ENCODE measurements at regions not wholly inside any gene's neighbourhood (a gene's known extent, or its start where the extent isn't known, plus 50 kb on each side); places are given as distances from the start of the nearest gene placed in this dataset.

DNA sequence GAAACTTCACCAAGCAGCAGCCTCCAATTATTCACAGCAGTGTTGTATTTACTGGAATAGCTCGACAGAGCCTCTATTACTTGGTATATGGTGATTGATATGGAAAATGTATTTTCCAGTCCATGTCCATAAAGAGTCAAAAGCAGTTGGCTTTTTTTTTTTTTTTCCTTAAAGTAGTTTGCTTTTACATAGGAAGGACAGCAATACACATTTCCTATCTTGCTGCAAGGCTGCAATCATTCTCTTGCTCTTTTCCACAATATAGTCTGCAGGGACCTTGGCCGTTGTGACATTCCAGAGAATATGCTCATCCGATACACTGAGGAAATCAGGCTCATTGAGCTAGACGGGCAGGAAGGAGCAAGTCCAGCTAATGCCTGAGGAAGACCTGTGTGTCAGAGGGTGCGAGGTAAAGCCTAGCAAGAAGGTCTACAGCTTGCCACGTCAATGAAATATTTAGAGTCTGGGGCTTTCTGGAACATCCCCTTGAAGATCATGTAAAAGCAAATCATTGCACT lies 131.1 kb downstream of the ENGASE start:
- peaks cover 0 to 74% of the 10 kb centered on the region in 2 donors for H3K27me3 ChIP-seq
- TF ChIP-seq, protein P1, sequence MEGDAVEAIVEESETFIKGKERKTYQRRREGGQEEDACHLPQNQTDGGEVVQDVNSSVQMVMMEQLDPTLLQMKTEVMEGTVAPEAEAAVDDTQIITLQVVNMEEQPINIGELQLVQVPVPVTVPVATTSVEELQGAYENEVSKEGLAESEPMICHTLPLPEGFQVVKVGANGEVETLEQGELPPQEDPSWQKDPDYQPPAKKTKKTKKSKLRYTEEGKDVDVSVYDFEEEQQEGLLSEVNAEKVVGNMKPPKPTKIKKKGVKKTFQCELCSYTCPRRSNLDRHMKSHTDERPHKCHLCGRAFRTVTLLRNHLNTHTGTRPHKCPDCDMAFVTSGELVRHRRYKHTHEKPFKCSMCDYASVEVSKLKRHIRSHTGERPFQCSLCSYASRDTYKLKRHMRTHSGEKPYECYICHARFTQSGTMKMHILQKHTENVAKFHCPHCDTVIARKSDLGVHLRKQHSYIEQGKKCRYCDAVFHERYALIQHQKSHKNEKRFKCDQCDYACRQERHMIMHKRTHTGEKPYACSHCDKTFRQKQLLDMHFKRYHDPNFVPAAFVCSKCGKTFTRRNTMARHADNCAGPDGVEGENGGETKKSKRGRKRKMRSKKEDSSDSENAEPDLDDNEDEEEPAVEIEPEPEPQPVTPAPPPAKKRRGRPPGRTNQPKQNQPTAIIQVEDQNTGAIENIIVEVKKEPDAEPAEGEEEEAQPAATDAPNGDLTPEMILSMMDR (IDR thresholded peaks at IDR 0.05), result no peak
- H3K4me1 ChIP-seq, result no peaks in the 10 kb centered on the region
- no peak overlapping the region for H3K27ac ChIP-seq
- no peak overlapping the region for H3K4me3 ChIP-seq
- no peaks in the 10 kb centered on the region for H3K9me3 ChIP-seq
- H3K36me3 ChIP-seq, result no peaks in the 10 kb centered on the region
- no peak for DNase-seq
- intact Hi-C loops (cut with DNase I; ENCODE audit: low total_unique reads), result no loop called here

GRCh38 chr17:79204261-79204660 lies 129.6 kb downstream of the ENGASE start:
- no peak overlapping the region for H3K4me3 ChIP-seq
- no peaks in the 10 kb centered on the region for H3K9me3 ChIP-seq
- no peaks in the 10 kb centered on the region for H3K4me1 ChIP-seq
- no peak for DNase-seq
- intact Hi-C loops (cut with DNase I; ENCODE audit: low total_unique reads), result no loop called here
- H3K27ac ChIP-seq, result no peak overlapping the region
- H3K27me3 ChIP-seq, result peaks cover 0 to 76% of the 10 kb centered on the region in 2 donors
- no peaks in the 10 kb centered on the region for H3K36me3 ChIP-seq
- TF ChIP-seq, protein P1 (IDR thresholded peaks at IDR 0.05), result no peak

GRCh38 chr17:79203657-79204056 lies 129.0 kb downstream of the ENGASE start:
- DNase-seq, result no peak
- Histone ChIP-seq H3K36me3 (no peaks in the 10 kb centered on the region), H3K4me3 (no peak overlapping the region), H3K9me3 (no peaks in the 10 kb centered on the region), H3K27ac (no peak overlapping the region), H3K4me1 (no peaks in the 10 kb centered on the region), H3K27me3 (peaks cover 0 to 78% of the 10 kb centered on the region in 2 donors)
- TF ChIP-seq, protein P1 (IDR thresholded peaks at IDR 0.05), result no peak
- intact Hi-C loops (cut with DNase I; ENCODE audit: low total_unique reads), result no loop called here

DNA sequence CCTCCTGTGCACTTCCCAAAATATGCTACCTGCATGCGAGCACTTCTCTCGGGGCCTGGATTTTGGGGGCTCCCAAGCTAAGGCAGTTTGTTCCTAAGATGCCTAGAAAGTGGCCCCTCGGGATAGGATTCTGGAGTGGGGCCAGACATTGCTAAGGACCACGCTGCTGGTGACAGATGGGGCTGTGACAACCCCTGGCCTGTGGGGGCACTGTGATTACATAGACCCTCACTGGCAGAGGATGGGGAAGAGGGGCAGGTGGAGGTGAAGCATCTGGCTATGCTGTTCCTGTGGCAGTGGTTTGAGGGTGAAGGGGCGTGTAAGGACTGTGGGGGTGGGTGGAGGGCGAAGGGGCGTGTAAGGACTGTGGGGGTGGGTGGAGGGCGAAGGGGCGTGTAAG lies 128.4 kb downstream of the ENGASE start:
- H3K4me3 ChIP-seq, result no peak overlapping the region
- no peak overlapping the region for H3K27ac ChIP-seq
- no peaks in the 10 kb centered on the region for H3K9me3 ChIP-seq
- peaks cover 0 to 78% of the 10 kb centered on the region in 2 donors for H3K27me3 ChIP-seq
- H3K36me3 ChIP-seq, result no peaks in the 10 kb centered on the region
- no peak for DNase-seq
- TF ChIP-seq, protein P1 (IDR thresholded peaks at IDR 0.05), result no peak
- intact Hi-C loops (cut with DNase I; ENCODE audit: low total_unique reads), result no loop called here
- no peaks in the 10 kb centered on the region for H3K4me1 ChIP-seq

DNA sequence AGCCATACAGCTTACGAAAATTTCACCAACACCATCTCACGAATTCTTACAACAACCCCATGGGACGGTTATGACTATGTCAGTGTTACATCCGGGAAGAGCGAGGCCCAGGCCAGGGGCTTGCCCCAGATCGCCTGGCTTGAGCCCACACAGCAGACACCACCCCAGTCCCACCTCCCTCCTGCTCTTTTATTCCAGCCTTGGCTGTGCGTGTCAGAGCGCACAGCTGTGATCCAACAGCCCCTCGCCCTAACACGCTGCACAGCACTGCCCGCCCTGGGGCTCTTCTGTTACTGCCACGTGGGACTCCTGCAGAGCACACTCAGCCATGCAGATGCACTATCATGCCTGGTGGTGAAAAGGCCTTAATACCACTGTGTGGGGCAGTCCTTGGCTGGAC lies 127.9 kb downstream of the ENGASE start:
- Histone ChIP-seq H3K4me1 (no peaks in the 10 kb centered on the region), H3K27me3 (peaks cover 0 to 79% of the 10 kb centered on the region in 2 donors), H3K36me3 (no peaks in the 10 kb centered on the region), H3K27ac (no peak overlapping the region), H3K4me3 (no peak overlapping the region), H3K9me3 (no peaks in the 10 kb centered on the region)
- TF ChIP-seq, protein P1 (IDR thresholded peaks at IDR 0.05), result no peak
- no peak for DNase-seq
- intact Hi-C loops (cut with DNase I; ENCODE audit: low total_unique reads), result no loop called here
